Prostate gland (tissue), 2 donors: ENCODE measurements at regions not wholly inside any gene's neighbourhood (a gene's known extent, or its start where the extent isn't known, plus 50 kb on each side); places are given as distances from the start of the nearest gene placed in this dataset.

Experiments used
- CTCF ChIP-seq, 4 experiments: fragments of 200-600 bp in 2 of 4; fragments of 450-650 bp in 2 of 4; sonication (generic) in 2 of 4; IDR thresholded peaks; 1 replicate in 3 of 4; 2 replicates in 1 of 4; pipeline ENCODE4 v1.5.1; 2016 to 2019; ENCODE audit warnings: antibody characterized with exemption in 4 of 4, mild to moderate bottlenecking in 2 of 4, moderate library complexity in 2 of 4
- POLR2A ChIP-seq: fragments of 450-650 bp; IDR thresholded peaks from one replicate; pipeline ENCODE4 v1.6.1; 2016; ENCODE audit warnings: antibody characterized with exemption, mild to moderate bottlenecking
- POLR2AphosphoS5 ChIP-seq: sonication (generic); formaldehyde crosslinking; IDR thresholded peaks from one replicate; pipeline ENCODE4 v1.6.1; 2017; ENCODE audit warnings: antibody characterized with exemption

- TF ChIP-seq CTCF (IDR thresholded peaks at IDR 0.05) (no peak), POLR2AphosphoS5 (no peak), POLR2A (no peak)
These were observed 220.9 kb downstream of the FSCB start for GRCh38 chr14:44286201-44286600.
